Duodenal mucosa (tissue), 2 donors: ENCODE measurements at regions not wholly inside any gene's neighbourhood (a gene's known extent, or its start where the extent isn't known, plus 50 kb on each side); places are given as distances from the start of the nearest gene placed in this dataset.

Experiments
- H3K27ac ChIP-seq: one replicate; pipeline ENCODE4 v1.7.0; 2013; ENCODE audit warnings: low read depth, low read length
- H3K27me3 ChIP-seq, 2 donors: one replicate each; pipeline ENCODE4 v1.7.0; 2013; ENCODE audit warnings: low read length in 2 of 2, control low read depth in 1 of 2; ENCODE audit not compliant: insufficient read depth in 2 of 2, control insufficient read depth in 1 of 2
- H3K36me3 ChIP-seq, 2 donors: one replicate each; pipeline ENCODE4 v1.7.0; 2013; ENCODE audit warnings: low read length in 2 of 2, control low read depth in 1 of 2; ENCODE audit not compliant: insufficient read depth in 2 of 2, control insufficient read depth in 1 of 2
- H3K4me1 ChIP-seq, 2 donors: one replicate each; pipeline ENCODE4 v1.7.0; 2013; ENCODE audit warnings: low read length in 2 of 2, control low read depth in 1 of 2; ENCODE audit not compliant: insufficient read depth in 2 of 2, control insufficient read depth in 1 of 2
- H3K4me3 ChIP-seq, 2 donors: one replicate each; pipeline ENCODE4 v1.7.0; 2013; ENCODE audit warnings: low read length in 2 of 2, low read depth in 1 of 2
- H3K9ac ChIP-seq, 2 donors: one replicate each; pipeline ENCODE4 v1.7.0; 2013; ENCODE audit warnings: low read length in 2 of 2, low read depth in 1 of 2
- H3K9me3 ChIP-seq, 2 donors: one replicate each; pipeline ENCODE4 v1.7.0; 2013; ENCODE audit warnings: low read length in 2 of 2, control low read depth in 1 of 2; ENCODE audit not compliant: control insufficient read depth in 1 of 2

GRCh38 chr2:10183146-10183675 lies 60.7 kb downstream of the RRM2 start:
- H3K9me3 ChIP-seq, result no peaks in the 10 kb centered on the region

GRCh38 chr2:10184421-10184820 lies 61.9 kb downstream of the RRM2 start:
- Histone ChIP-seq H3K27ac (no peak overlapping the region), H3K36me3 (no peaks in the 10 kb centered on the region), H3K27me3 (no peaks in the 10 kb centered on the region), H3K4me1 (no peaks in the 10 kb centered on the region), H3K9ac (no peak overlapping the region), H3K9me3 (no peaks in the 10 kb centered on the region), H3K4me3 (no peak overlapping the region)

More at GRCh38 chr2:10183146-10183675, 60.7 kb downstream of the RRM2 start:
- Histone ChIP-seq H3K27ac (no peak overlapping the region), H3K27me3 (no peaks in the 10 kb centered on the region), H3K9ac (no peak overlapping the region), H3K36me3 (no peaks in the 10 kb centered on the region), H3K4me3 (no peak overlapping the region), H3K4me1 (no peaks in the 10 kb centered on the region)

- Histone ChIP-seq H3K4me3 (no peak overlapping the region), H3K36me3 (no peaks in the 10 kb centered on the region), H3K27me3 (no peaks in the 10 kb centered on the region), H3K4me1 (no peaks in the 10 kb centered on the region), H3K9me3 (no peaks in the 10 kb centered on the region), H3K9ac (no peak overlapping the region), H3K27ac (no peak overlapping the region)
Observed at GRCh38 chr2:10185046-10185445, 62.5 kb downstream of the RRM2 start.

GRCh38 chr2:10185755-10186154 lies 63.2 kb downstream of the RRM2 start:
- Histone ChIP-seq H3K4me3 (no peak overlapping the region), H3K4me1 (no peaks in the 10 kb centered on the region), H3K27me3 (no peaks in the 10 kb centered on the region), H3K9me3 (no peaks in the 10 kb centered on the region), H3K9ac (no peak overlapping the region), H3K27ac (no peak overlapping the region), H3K36me3 (no peaks in the 10 kb centered on the region)

- H3K4me3 ChIP-seq, result no peak overlapping the region
- no peaks in the 10 kb centered on the region for H3K9me3 ChIP-seq
- H3K4me1 ChIP-seq, result no peaks in the 10 kb centered on the region
- no peaks in the 10 kb centered on the region for H3K36me3 ChIP-seq
- H3K27ac ChIP-seq, result no peak overlapping the region
- H3K27me3 ChIP-seq, result no peaks in the 10 kb centered on the region
- no peak overlapping the region for H3K9ac ChIP-seq
Observed at GRCh38 chr2:10186868-10187535, 64.5 kb downstream of the RRM2 start.

GRCh38 chr2:10187661-10188060 lies 65.1 kb downstream of the RRM2 start:
- Histone ChIP-seq H3K9me3 (no peaks in the 10 kb centered on the region), H3K4me1 (no peaks in the 10 kb centered on the region), H3K4me3 (no peak overlapping the region), H3K27ac (no peak overlapping the region), H3K36me3 (no peaks in the 10 kb centered on the region), H3K27me3 (no peaks in the 10 kb centered on the region), H3K9ac (no peak overlapping the region)

GRCh38 chr2:10188211-10188610 lies 65.7 kb downstream of the RRM2 start:
- Histone ChIP-seq H3K27me3 (no peaks in the 10 kb centered on the region), H3K4me3 (no peak overlapping the region), H3K9ac (no peak overlapping the region), H3K27ac (no peak overlapping the region), H3K9me3 (no peaks in the 10 kb centered on the region), H3K4me1 (no peaks in the 10 kb centered on the region), H3K36me3 (no peaks in the 10 kb centered on the region)

GRCh38 chr2:10188729-10189305 lies 66.3 kb downstream of the RRM2 start:
- Histone ChIP-seq H3K27me3 (no peaks in the 10 kb centered on the region), H3K9me3 (no peaks in the 10 kb centered on the region), H3K9ac (no peak overlapping the region), H3K27ac (no peak overlapping the region), H3K4me1 (no peaks in the 10 kb centered on the region), H3K36me3 (no peaks in the 10 kb centered on the region), H3K4me3 (no peak overlapping the region)

GRCh38 chr2:10190255-10190654 lies 67.7 kb downstream of the RRM2 start:
- Histone ChIP-seq H3K4me3 (no peak overlapping the region), H3K9me3 (no peaks in the 10 kb centered on the region), H3K4me1 (no peaks in the 10 kb centered on the region), H3K9ac (no peak overlapping the region), H3K27me3 (no peaks in the 10 kb centered on the region), H3K27ac (no peak overlapping the region), H3K36me3 (no peaks in the 10 kb centered on the region)

GRCh38 chr2:10190737-10191532 lies 68.4 kb downstream of the RRM2 start:
- Histone ChIP-seq H3K27ac (no peak overlapping the region), H3K27me3 (no peaks in the 10 kb centered on the region), H3K9ac (no peak overlapping the region), H3K36me3 (no peaks in the 10 kb centered on the region), H3K9me3 (no peaks in the 10 kb centered on the region), H3K4me1 (no peaks in the 10 kb centered on the region), H3K4me3 (no peak overlapping the region)
